K562 (cell line): ENCODE measurements at regions not wholly inside any gene's neighbourhood (a gene's known extent, or its start where the extent isn't known, plus 50 kb on each side); places are given as distances from the start of the nearest gene placed in this dataset.

Experiments
- ATAC-seq: fragments of 200-7000 bp; cut with Tn5 transposase; 3 replicates; pipeline ENCODE4 v1.9.1; 2020; ENCODE audit warnings: moderate library complexity
- BruUV-seq: library from RNA; stranded (reverse); fragments of 400-500 nt; replicated peaks from 2 replicates; lab custom pipeline; 2021; lab: Mats Ljungman, UMichigan
- CTCF ChIA-PET: fragments of 300-600 bp; formaldehyde crosslinking; extraction: SDS; loops from one replicate; lab custom pipeline; 2021; ENCODE audit warnings: low intra/inter-chr PET ratio; lab: Yijun Ruan, JAX
- POLR2A ChIA-PET: fragments of 300-600, 350-650 bp; sonication (Branson Sonifier 250); formaldehyde crosslinking; extraction: SDS; loops from one replicate; lab custom pipeline; 2021; ENCODE audit warnings: antibody characterized with exemption, inconsistent platforms; lab: Yijun Ruan, JAX
- DNase-seq, 4 experiments: peaks; one replicate each; pipeline versions ENCODE4 v3.0.0 to v3.0.0-alpha.2; 2011 to 2018; ENCODE audit warnings: low spot score in 3 of 4, mixed read lengths in 3 of 4; ENCODE audit errors: extremely low read depth in 1 of 4
- FAIRE-seq: peaks from 2 replicates; lab custom pipeline; 2011; peaks lifted over from hg19 to GRCh38; lab: Jason Lieb, UNC
- H2AFZ ChIP-seq: 2 replicates; pipeline ENCODE4 v1.6.0; 2011; ENCODE audit warnings: low read depth, low read length, control low read depth, inconsistent platforms
- H3K27ac ChIP-seq: fragments of 200-600 bp; 3 replicates; pipeline ENCODE4 v1.8.0; 2011; ENCODE audit warnings: low read depth, mild to moderate bottlenecking, control low read depth, inconsistent platforms, low read length, moderate library complexity, mixed read lengths; ENCODE audit errors: extremely low read depth
- H3K27me3 ChIP-seq, 2 experiments: fragments of 300-600 bp in 1 of 2; 2 replicates in 1 of 2; 3 replicates in 1 of 2; pipeline versions ENCODE4 v1.6.0 to v1.8.0; 2011; ENCODE audit warnings: inconsistent platforms in 2 of 2, low read length in 2 of 2, mild to moderate bottlenecking in 1 of 2, mixed read lengths in 1 of 2, moderate library complexity in 1 of 2; ENCODE audit not compliant: control insufficient read depth in 2 of 2, insufficient read depth in 2 of 2
- H3K36me3 ChIP-seq: fragments of 300-600 bp; 3 replicates; pipeline ENCODE4 v1.8.0; 2011; ENCODE audit warnings: mild to moderate bottlenecking, low read length, inconsistent platforms; ENCODE audit not compliant: control insufficient read depth, insufficient read depth
- H3K4me1 ChIP-seq, 2 experiments: fragments of 200-600 bp in 1 of 2; replicated peaks in 1 of 2; 2 replicates in 1 of 2; 3 replicates in 1 of 2; pipeline versions ENCODE4 v1.5.1 to v1.8.0; 2011; ENCODE audit warnings: inconsistent platforms in 2 of 2, low read length in 2 of 2, mild to moderate bottlenecking in 1 of 2, mixed read lengths in 1 of 2, moderate library complexity in 1 of 2; ENCODE audit not compliant: control insufficient read depth in 2 of 2, insufficient read depth in 2 of 2
- H3K4me2 ChIP-seq: 2 replicates; pipeline ENCODE4 v1.6.1; 2011; ENCODE audit warnings: low read length, control low read depth, inconsistent platforms, mixed read lengths; ENCODE audit not compliant: insufficient read depth
- H3K4me3 ChIP-seq: fragments of 200-600 bp; sonication (generic), shearing (Covaris generic); 2 replicates; pipeline ENCODE4 v1.5.1; 2016; ENCODE audit warnings: control low read depth, inconsistent platforms
- H3K79me2 ChIP-seq: fragments of 200-600 bp; 3 replicates; pipeline ENCODE4 v1.8.0; 2011; ENCODE audit warnings: low read length, inconsistent platforms; ENCODE audit not compliant: control insufficient read depth, insufficient read depth
- H3K9ac ChIP-seq, 2 experiments: 2 replicates each; pipeline versions ENCODE4 v1.6.0 to v1.6.1; 2011; ENCODE audit warnings: low read depth in 2 of 2, low read length in 2 of 2, control low read depth in 1 of 2, inconsistent platforms in 1 of 2, mild to moderate bottlenecking in 1 of 2, mixed read lengths in 1 of 2; ENCODE audit not compliant: insufficient read depth in 1 of 2
- H3K9me1 ChIP-seq: one replicate; pipeline ENCODE4 v1.6.0; 2011; ENCODE audit warnings: inconsistent platforms, mild to moderate bottlenecking, low read length, moderate library complexity; ENCODE audit not compliant: control insufficient read depth, insufficient read depth
- H3K9me3 ChIP-seq: replicated peaks from 2 replicates; pipeline ENCODE4 v1.5.1; 2011; ENCODE audit warnings: low read depth, low read length, inconsistent platforms; ENCODE audit not compliant: control insufficient read depth, insufficient read depth
- H4K20me1 ChIP-seq: replicated peaks from 2 replicates; pipeline ENCODE4 v1.6.1; 2011; ENCODE audit warnings: low read length, inconsistent platforms, mixed read lengths; ENCODE audit not compliant: control insufficient read depth, insufficient read depth
- ETS1 ChIP-seq: conservative IDR thresholded peaks from 2 replicates; pipeline ENCODE4 v1.6.1; 2011; ENCODE audit warnings: low read depth, mild to moderate bottlenecking, low read length; ENCODE audit not compliant: control insufficient read depth
- GABPA ChIP-seq: fragments of 200-800 bp; sonication (Bioruptor generic); conservative IDR thresholded peaks from 2 replicates; pipeline ENCODE4 v1.6.1; 2016; ENCODE audit warnings: low read depth, missing genetic modification characterization, missing compliant biosample characterization
- GATAD2A ChIP-seq: fragments of 450-650 bp; IDR thresholded peaks from 2 replicates; pipeline ENCODE4 v1.6.1; 2017
- KDM4B ChIP-seq, 2 experiments: fragments of 450-650 bp in 1 of 2; sonication (generic) in 1 of 2; IDR thresholded peaks; 2 replicates each; pipeline ENCODE4 v1.6.1; 2016 to 2017; ENCODE audit warnings: borderline replicate concordance in 2 of 2, antibody characterized with exemption in 1 of 2, low read depth in 1 of 2, mild to moderate bottlenecking in 1 of 2
- LCOR ChIP-seq: sonication (generic); formaldehyde crosslinking; IDR thresholded peaks from 2 replicates; pipeline ENCODE4 v1.8.0; 2022; ENCODE audit warnings: mild to moderate bottlenecking, missing genetic modification reagents
- PYGO2 ChIP-seq: fragments of 450-650 bp; IDR thresholded peaks from 2 replicates; pipeline ENCODE4 v1.6.1; 2016; ENCODE audit warnings: mild to moderate bottlenecking, missing genetic modification characterization, moderate library complexity, missing compliant biosample characterization
- ZNF407 ChIP-seq: fragments of 450-650 bp; IDR thresholded peaks from 2 replicates; pipeline ENCODE4 v1.6.1; 2016; ENCODE audit warnings: low read depth
- WGBS: fragments of 100-300 bp; shearing (Covaris generic); methylation state at CpG from one replicate; pipeline ENCODE4 v1.1.6; 2016; ENCODE audit warnings: low coverage, mixed read lengths; ENCODE audit not compliant: insufficient coverage; ENCODE audit errors: missing lambda C conversion rate; 5-methylcytosine and 5-hydroxymethylcytosine counted together
- in situ Hi-C: fragments of 300-500 bp; cut with MboI; formaldehyde crosslinking; loops from 4 replicates; pipeline ENCODE4 v1.15.0; 2018; ENCODE audit warnings: inconsistent platforms, mixed read lengths
- intact Hi-C: fragments of 100-400 bp; cut with micrococcal nuclease; formaldehyde crosslinking; loops from 2 replicates; pipeline ENCODE4 v1.14.2; 2022
- TF ChIP-seq, protein P1 (sequence below): sonication (generic); formaldehyde crosslinking; IDR thresholded peaks from 2 replicates; pipeline ENCODE4 v1.8.0; 2022; ENCODE audit warnings: mild to moderate bottlenecking, low read depth, missing genetic modification reagents

DNA sequence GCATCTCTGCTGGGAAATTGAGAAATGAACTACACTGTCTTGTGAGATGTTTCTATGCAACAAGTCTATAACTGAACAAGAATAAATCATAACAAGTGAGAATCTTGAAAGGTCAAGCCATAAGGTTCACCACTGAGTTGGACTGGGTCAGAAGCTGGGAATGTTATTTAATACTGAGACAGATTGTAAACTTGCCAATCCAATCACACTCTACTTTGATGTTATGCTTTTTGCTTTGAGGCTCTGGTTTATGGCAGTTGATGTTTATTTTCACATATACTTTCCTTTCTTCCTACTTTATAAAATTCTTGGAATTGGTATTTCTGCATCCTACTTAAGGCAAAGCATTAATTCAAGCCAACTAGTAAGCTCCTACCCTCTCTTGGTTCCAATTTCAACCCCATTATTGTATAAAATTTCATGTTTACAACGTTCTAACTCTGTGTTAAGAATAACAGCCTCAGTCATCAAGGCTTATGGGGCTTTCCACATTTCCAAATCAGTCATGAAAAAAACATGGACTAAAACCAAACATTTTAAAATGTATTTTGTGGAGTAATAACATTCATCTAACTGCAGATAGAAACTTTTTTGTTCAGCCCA is 533.4 kb downstream of the NYAP2 start:
- Histone ChIP-seq H3K4me2 (no peak overlapping the region), H3K9ac (no peak overlapping the region), H2AFZ (no peak overlapping the region), H3K9me3 (no peaks in the 10 kb centered on the region), H3K4me1 (no peaks in the 10 kb centered on the region), H3K27ac (no peak overlapping the region), H3K36me3 (no peaks in the 10 kb centered on the region), H4K20me1 (no peaks in the 10 kb centered on the region), H3K4me3 (no peak overlapping the region), H3K79me2 (no peaks in the 10 kb centered on the region), H3K27me3 (no peaks in the 10 kb centered on the region), H3K9me1 (no peaks in the 10 kb centered on the region)
- FAIRE-seq (no peak), DNase-seq (no peak), ATAC-seq (no peak)
- 0% methylated on average over 1 of the region's 1 CpG for WGBS
- intact Hi-C loops: no loop called here
- POLR2A ChIA-PET: no interaction called here
- BruUV-seq: no TSS peak
- in situ Hi-C loops: no loop called here
- CTCF ChIA-PET: no interaction called here
- TF ChIP-seq PYGO2 (tag) (no peak), ZNF407 (no peak), GABPA (no peak), ETS1 (no peak), LCOR (CRISPR knock-in tag) (no peak), KDM4B (IDR thresholded peaks at IDR 0.05; ENCODE audit: borderline replicate concordance in 2 of 2, low read depth in 1 of 2) (no peak), GATAD2A (no peak)
- TF ChIP-seq, protein P1, sequence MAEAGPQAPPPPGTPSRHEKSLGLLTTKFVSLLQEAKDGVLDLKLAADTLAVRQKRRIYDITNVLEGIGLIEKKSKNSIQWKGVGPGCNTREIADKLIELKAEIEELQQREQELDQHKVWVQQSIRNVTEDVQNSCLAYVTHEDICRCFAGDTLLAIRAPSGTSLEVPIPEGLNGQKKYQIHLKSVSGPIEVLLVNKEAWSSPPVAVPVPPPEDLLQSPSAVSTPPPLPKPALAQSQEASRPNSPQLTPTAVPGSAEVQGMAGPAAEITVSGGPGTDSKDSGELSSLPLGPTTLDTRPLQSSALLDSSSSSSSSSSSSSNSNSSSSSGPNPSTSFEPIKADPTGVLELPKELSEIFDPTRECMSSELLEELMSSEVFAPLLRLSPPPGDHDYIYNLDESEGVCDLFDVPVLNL (CRISPR knock-in tag): no peak
